ENCODE measurements at regions not wholly inside any gene's neighbourhood (a gene's known extent, or its start where the extent isn't known, plus 50 kb on each side); places are given as distances from the start of the nearest gene placed in this dataset.

DNA sequence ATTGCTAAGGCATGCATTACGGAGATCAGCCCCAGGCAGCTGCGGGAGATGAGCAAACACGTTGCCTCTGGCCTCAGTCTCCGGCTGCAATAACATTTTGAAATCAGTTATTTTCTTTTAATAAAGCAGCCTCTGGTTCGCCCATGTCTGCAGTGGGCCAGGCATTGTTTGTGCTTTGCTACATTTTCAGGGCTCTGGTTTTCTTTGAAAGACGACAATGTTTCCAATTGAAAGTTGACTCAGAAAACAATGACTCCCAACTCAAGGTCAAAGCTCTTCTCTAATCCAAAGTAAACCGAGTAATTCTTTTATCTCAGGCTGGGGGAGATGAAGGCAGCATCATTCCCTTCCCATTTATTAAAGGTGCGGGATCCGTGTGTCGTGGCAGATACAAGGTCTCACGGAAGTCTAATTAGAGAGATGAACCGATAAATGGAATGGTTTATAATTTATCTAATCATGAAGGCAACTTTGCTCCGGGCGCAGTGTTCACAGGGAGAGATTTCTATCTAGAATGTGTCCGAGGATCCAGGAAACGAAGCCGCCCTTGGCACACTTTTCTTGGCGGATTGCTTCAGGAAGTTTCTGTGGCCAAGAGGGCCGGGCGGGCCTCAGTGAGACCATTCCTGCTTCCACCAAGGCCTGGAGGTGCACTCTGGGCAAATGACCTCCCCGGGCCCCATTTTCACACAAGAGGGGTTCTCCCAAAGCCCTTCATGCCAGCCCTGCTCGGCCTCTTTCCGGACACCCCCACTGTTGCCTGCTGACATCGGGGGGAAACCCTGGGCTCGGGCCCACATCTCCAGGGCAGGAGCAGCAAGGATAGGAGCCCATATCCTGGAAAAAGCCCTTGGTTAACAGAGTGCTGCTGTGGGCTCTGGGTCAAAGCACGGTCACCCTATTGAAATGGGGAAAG lies 811.4 kb downstream of the BRD1 start:
- Histone ChIP-seq H3K9ac (ENCODE audit: low read length) (no peak overlapping the region), H3K27me3 (ENCODE audit: low read length) (no peaks in the 10 kb centered on the region), H4K20me1 (ENCODE audit: insufficient read depth, low read depth, low read length) (no peaks in the 10 kb centered on the region), H3K27ac (ENCODE audit: low read length) (no peak overlapping the region), H3K36me3 (ENCODE audit: insufficient read depth, low read length) (no peaks in the 10 kb centered on the region), H3K4me2 (ENCODE audit: low read depth, low read length, poor library complexity, severe bottlenecking) (no peak overlapping the region), H3K9me2 (replicated peaks; ENCODE audit: insufficient read depth, low read length) (no peaks in the 10 kb centered on the region), H3K79me2 (ENCODE audit: low read length) (no peaks in the 10 kb centered on the region), H3K9me3 (ENCODE audit: low read length) (no peaks in the 10 kb centered on the region), H3K4me1 (ENCODE audit: low read length) (no peaks in the 10 kb centered on the region), H3K4me3 (ENCODE audit: low read length) (no peak overlapping the region), H2AFZ (ENCODE audit: low read length) (no peak overlapping the region)
- no peak for DNase-seq

DNA sequence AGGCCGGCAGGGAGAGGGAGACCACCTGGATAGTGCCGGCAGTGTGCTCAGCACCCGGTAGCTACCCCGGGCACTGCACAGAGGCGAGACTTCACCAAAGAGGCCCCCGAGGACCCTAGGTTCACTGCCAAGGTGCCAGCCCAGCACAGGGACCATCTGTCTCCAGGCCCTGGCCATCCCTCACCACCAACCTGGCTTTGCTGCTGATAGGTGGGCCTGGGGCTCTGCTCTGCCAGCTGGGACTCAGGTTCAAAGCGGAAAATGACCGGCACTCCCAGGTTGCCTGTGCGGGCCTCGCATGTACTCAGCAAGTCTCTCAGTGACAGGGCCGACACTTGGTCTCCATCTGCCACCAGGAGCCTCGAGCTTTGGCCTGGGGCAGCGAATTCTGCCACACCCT lies 812.2 kb downstream of the BRD1 start:
- H3K4me3 ChIP-seq (ENCODE audit: low read length), result no peak overlapping the region
- H3K4me1 ChIP-seq (ENCODE audit: low read length), result no peaks in the 10 kb centered on the region
- no peak overlapping the region for H3K4me2 ChIP-seq (ENCODE audit: low read depth, low read length, poor library complexity, severe bottlenecking)
- no peaks in the 10 kb centered on the region for H3K9me2 ChIP-seq (replicated peaks; ENCODE audit: insufficient read depth, low read length)
- no peak overlapping the region for H2AFZ ChIP-seq (ENCODE audit: low read length)
- no peaks in the 10 kb centered on the region for H3K36me3 ChIP-seq (ENCODE audit: insufficient read depth, low read length)
- no peaks in the 10 kb centered on the region for H3K27me3 ChIP-seq (ENCODE audit: low read length)
- H4K20me1 ChIP-seq (ENCODE audit: insufficient read depth, low read depth, low read length), result no peaks in the 10 kb centered on the region
- H3K9ac ChIP-seq (ENCODE audit: low read length), result no peak overlapping the region
- no peaks in the 10 kb centered on the region for H3K9me3 ChIP-seq (ENCODE audit: low read length)
- H3K79me2 ChIP-seq (ENCODE audit: low read length), result no peaks in the 10 kb centered on the region
- DNase-seq, result no peak
- H3K27ac ChIP-seq (ENCODE audit: low read length), result no peak overlapping the region

DNA sequence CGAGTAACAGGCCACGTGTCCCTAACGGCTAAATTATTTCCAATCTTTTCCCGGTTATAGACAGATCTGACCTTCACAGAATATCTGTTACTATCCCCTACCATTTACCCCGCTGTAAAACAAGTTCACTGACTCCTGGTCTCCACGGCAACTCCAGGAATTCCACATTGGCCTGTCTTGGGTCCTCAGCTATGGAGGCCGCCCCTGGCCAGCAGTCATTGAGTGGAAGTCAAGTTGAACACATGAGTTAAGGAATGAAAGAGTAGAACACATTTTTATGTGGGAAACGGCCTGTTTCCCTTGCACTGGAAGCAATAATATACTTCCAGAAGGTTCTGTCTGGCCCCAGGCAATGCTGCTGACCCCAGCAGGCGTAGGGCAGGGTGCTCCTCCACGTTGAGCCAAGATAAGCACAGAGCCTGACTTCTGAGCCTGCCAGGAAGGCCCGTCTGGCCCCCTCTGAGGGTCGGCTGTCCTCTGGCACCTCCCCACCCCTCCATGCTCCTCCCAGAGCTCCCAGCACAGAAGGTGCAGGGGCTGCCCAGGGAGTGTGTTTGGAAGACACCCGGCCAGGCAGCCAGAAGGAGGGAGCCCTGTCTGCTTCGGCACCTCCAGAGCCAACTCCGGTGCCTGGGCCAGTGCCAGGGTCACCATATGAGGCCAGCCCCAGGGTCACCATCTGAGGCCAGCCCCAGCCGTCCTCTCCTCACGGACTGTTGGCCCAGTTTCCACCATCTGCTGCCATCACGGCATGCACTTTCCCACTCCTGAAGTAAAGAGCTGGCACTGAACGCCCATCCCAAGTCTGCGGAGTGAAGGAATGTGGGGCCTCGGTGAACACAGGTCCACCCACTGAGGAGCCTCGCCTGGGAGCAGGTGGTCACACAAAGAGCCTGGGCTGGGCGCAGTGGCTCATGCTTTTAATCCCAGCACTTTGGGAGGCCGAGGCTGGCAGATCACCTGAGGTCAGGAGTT lies 813.2 kb downstream of the BRD1 start:
- H3K9me3 ChIP-seq (ENCODE audit: low read length), result no peaks in the 10 kb centered on the region
- no peak overlapping the region for H3K27ac ChIP-seq (ENCODE audit: low read length)
- no peaks in the 10 kb centered on the region for H3K79me2 ChIP-seq (ENCODE audit: low read length)
- no peak overlapping the region for H2AFZ ChIP-seq (ENCODE audit: low read length)
- H4K20me1 ChIP-seq (ENCODE audit: insufficient read depth, low read depth, low read length), result no peaks in the 10 kb centered on the region
- H3K9ac ChIP-seq (ENCODE audit: low read length), result no peak overlapping the region
- H3K36me3 ChIP-seq (ENCODE audit: insufficient read depth, low read length), result no peaks in the 10 kb centered on the region
- DNase-seq, result no peak
- H3K9me2 ChIP-seq (replicated peaks; ENCODE audit: insufficient read depth, low read length), result no peaks in the 10 kb centered on the region
- H3K4me3 ChIP-seq (ENCODE audit: low read length), result no peak overlapping the region
- H3K4me2 ChIP-seq (ENCODE audit: low read depth, low read length, poor library complexity, severe bottlenecking), result no peak overlapping the region
- H3K4me1 ChIP-seq (ENCODE audit: low read length), result no peaks in the 10 kb centered on the region
- no peaks in the 10 kb centered on the region for H3K27me3 ChIP-seq (ENCODE audit: low read length)

DNA sequence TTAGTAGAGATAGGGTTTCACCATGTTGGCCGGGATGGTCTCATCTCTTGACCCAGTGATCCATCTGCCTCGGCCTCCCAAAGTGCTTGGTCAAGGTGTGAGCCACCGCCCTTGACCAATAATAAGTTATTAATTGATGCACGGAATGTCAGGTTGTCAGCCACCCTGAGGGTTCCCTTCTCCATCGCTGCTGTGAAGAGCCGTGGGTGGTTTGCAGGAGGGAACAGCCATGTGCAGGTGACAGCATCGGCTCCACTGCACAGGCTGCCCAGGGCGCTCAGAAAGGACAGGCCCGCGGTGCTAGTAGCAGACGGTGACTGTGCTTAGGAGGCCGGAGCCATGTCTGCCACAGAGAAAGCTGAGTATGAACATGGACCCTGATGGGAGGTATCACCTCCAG lies 814.0 kb downstream of the BRD1 start:
- Histone ChIP-seq H3K27ac (ENCODE audit: low read length) (no peak overlapping the region), H2AFZ (ENCODE audit: low read length) (no peak overlapping the region), H3K4me2 (ENCODE audit: low read depth, low read length, poor library complexity, severe bottlenecking) (no peak overlapping the region), H3K4me1 (ENCODE audit: low read length) (no peaks in the 10 kb centered on the region), H3K9me2 (replicated peaks; ENCODE audit: insufficient read depth, low read length) (no peaks in the 10 kb centered on the region), H3K4me3 (ENCODE audit: low read length) (no peak overlapping the region), H3K27me3 (ENCODE audit: low read length) (no peaks in the 10 kb centered on the region), H3K9me3 (ENCODE audit: low read length) (no peaks in the 10 kb centered on the region), H4K20me1 (ENCODE audit: insufficient read depth, low read depth, low read length) (no peaks in the 10 kb centered on the region), H3K36me3 (ENCODE audit: insufficient read depth, low read length) (no peaks in the 10 kb centered on the region), H3K79me2 (ENCODE audit: low read length) (no peaks in the 10 kb centered on the region), H3K9ac (ENCODE audit: low read length) (no peak overlapping the region)
- no peak for DNase-seq

DNA sequence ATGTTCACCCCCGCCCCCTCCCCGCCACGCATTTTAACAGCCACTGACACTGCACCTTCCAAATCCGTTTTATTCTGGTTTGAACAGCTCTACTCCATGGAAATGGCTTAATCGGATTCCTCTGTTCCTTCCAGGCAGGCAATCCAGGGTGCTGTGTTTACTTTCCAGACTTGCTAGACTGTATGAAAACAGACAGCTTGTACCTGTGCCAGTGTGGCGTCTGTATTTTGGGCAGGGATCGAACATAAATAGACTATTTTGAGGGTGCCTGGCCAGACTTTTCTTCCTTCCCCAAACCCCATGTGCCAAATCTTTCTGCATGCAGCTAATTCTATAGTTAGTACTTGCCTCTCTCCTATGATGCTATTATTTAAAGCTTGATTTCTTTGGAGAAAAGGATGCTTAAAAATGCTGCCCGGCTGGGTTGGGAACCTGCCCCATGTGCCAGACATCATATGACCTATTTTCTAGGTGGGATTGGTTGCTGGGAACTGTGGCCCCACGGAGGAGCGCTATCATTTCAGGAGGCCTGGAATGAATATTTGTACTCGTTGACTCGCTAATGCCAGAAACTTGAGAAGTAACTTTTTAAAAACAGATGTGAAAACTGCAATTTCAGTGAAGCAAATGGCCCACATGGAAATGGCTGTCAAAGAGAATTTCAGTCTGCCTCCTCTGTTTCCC lies 814.8 kb downstream of the BRD1 start:
- H3K4me1 ChIP-seq (ENCODE audit: low read length), result no peaks in the 10 kb centered on the region
- no peaks in the 10 kb centered on the region for H3K9me2 ChIP-seq (replicated peaks; ENCODE audit: insufficient read depth, low read length)
- H3K9me3 ChIP-seq (ENCODE audit: low read length), result no peaks in the 10 kb centered on the region
- no peak for DNase-seq
- no peaks in the 10 kb centered on the region for H3K79me2 ChIP-seq (ENCODE audit: low read length)
- H4K20me1 ChIP-seq (ENCODE audit: insufficient read depth, low read depth, low read length), result no peaks in the 10 kb centered on the region
- H3K9ac ChIP-seq (ENCODE audit: low read length), result no peak overlapping the region
- H3K36me3 ChIP-seq (ENCODE audit: insufficient read depth, low read length), result no peaks in the 10 kb centered on the region
- H2AFZ ChIP-seq (ENCODE audit: low read length), result no peak overlapping the region
- no peak overlapping the region for H3K27ac ChIP-seq (ENCODE audit: low read length)
- H3K4me2 ChIP-seq (ENCODE audit: low read depth, low read length, poor library complexity, severe bottlenecking), result no peak overlapping the region
- H3K27me3 ChIP-seq (ENCODE audit: low read length), result no peaks in the 10 kb centered on the region
- H3K4me3 ChIP-seq (ENCODE audit: low read length), result no peak overlapping the region

DNA sequence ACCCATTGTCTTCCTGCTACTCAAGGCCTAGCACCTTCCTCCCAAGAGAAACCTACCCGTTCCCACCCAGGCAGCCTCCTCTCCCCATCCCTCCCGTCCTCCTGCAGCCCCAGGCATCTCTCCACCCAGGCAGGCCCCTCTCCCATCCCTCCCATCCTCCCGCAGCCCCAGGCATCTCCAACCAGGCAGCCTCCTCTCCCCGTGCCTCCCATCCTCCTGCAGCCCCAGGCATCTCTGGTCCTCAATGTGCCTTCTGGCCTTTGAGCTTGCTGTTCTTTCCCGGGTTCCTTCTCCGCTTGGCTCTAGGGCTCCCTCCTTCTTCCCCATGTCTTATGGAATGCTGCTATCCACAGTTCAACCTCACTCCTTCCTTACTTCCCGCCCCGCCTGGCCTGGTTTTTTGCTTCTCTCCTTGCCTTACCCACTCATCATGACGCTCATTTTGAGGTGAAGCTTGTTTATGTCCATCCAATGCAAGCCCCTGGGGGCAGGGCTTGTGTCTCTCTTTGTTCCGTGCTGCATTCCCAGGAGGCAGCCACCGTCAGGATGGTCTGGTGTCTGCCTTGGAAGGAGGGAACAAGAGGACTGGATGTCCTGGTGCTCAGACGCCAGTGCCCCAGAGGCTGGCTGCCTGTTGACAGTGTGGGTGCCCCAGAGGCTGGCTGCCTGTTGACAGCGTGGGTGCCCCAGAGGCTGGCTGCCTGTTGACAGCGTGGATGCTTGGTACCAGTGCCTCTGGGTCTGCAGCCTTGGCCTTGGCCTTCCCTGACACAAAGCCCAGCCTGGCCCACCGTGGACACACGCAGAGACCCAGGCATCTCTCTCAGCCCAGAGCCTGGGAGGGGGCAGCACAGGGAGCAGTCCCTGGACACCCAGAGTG lies 815.7 kb downstream of the BRD1 start:
- Histone ChIP-seq H4K20me1 (ENCODE audit: insufficient read depth, low read depth, low read length) (no peaks in the 10 kb centered on the region), H3K9ac (ENCODE audit: low read length) (no peak overlapping the region)

DNA sequence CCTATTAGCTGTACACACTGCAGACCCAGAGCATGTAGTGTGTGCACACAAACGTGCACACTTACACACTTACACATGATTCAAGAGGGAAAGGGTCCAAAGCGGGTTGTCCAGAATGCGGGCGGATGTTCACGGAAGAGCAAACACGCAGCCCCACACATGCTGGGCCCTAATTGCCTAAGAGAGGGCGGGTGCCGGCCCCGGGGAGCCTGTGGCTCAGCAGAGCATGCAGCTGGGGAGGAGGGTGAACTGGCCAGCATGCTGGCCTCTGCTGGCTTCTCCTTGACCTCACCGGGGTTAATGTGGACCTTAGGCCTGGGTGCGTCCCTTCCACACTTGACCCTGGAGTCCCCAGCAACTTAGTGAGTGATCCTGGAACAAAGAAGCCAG lies 816.3 kb downstream of the BRD1 start:
- Histone ChIP-seq H3K4me1 (ENCODE audit: low read length) (no peaks in the 10 kb centered on the region), H2AFZ (ENCODE audit: low read length) (no peak overlapping the region), H3K9me2 (replicated peaks; ENCODE audit: insufficient read depth, low read length) (no peaks in the 10 kb centered on the region), H3K4me2 (ENCODE audit: low read depth, low read length, poor library complexity, severe bottlenecking) (no peak overlapping the region), H3K9ac (ENCODE audit: low read length) (no peak overlapping the region), H3K36me3 (ENCODE audit: insufficient read depth, low read length) (no peaks in the 10 kb centered on the region), H3K79me2 (ENCODE audit: low read length) (no peaks in the 10 kb centered on the region), H3K4me3 (ENCODE audit: low read length) (no peak overlapping the region), H4K20me1 (ENCODE audit: insufficient read depth, low read depth, low read length) (no peaks in the 10 kb centered on the region), H3K9me3 (ENCODE audit: low read length) (no peaks in the 10 kb centered on the region), H3K27me3 (ENCODE audit: low read length) (no peaks in the 10 kb centered on the region), H3K27ac (ENCODE audit: low read length) (no peak overlapping the region)
- no peak for DNase-seq

More for the DNA sequence above, 815.7 kb downstream of the BRD1 start:
- Histone ChIP-seq H3K79me2 (ENCODE audit: low read length) (no peaks in the 10 kb centered on the region), H3K4me2 (ENCODE audit: low read depth, low read length, poor library complexity, severe bottlenecking) (no peak overlapping the region), H2AFZ (ENCODE audit: low read length) (no peak overlapping the region), H3K27me3 (ENCODE audit: low read length) (no peaks in the 10 kb centered on the region), H3K4me3 (ENCODE audit: low read length) (no peak overlapping the region), H3K36me3 (ENCODE audit: insufficient read depth, low read length) (no peaks in the 10 kb centered on the region), H3K27ac (ENCODE audit: low read length) (no peak overlapping the region), H3K9me3 (ENCODE audit: low read length) (no peaks in the 10 kb centered on the region), H3K9me2 (replicated peaks; ENCODE audit: insufficient read depth, low read length) (no peaks in the 10 kb centered on the region), H3K4me1 (ENCODE audit: low read length) (no peaks in the 10 kb centered on the region)
- no peak for DNase-seq

Measured in Karpas-422 (cell line).